G401 (cell line): ENCODE measurements at regions not wholly inside any gene's neighbourhood (a gene's known extent, or its start where the extent isn't known, plus 50 kb on each side); places are given as distances from the start of the nearest gene placed in this dataset.

ENCODE experiments used
- DNase-seq: peaks from one replicate; pipeline ENCODE4 v3.0.0-alpha.2; 2015; ENCODE audit warnings: low spot score
- in situ Hi-C: cut with HindIII; loops from 2 replicates; pipeline ENCODE4 v1.10.0; 2016; ENCODE audit warnings: low sequenced_read_pairs, mixed read lengths

DNA sequence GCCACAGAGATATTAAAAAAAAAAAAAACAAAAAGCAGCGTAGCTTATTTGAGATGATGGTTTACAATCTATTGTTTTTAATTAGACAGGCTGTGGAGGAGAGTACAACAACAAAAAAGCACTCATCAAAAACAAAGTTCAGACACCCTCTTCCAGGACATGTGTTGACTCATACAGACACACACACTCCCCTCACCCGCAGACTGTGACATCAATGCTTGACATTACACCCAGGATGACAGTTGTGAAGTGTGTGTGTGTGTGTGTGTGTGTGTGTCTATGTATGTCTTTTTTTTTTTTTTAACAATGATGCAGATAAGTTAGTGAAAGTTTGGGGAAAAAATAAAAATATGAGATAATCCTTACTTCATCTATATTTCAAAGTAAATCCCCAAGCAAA is 303.6 kb downstream of the GPAM start:
- in situ Hi-C loops, result no loop called here
- no peak for DNase-seq

- DNase-seq, result no peak
- in situ Hi-C loops, result no loop called here
Measured at GRCh38 chr10:111885046-111885445, 298.5 kb downstream of the GPAM start.

- in situ Hi-C loops, result no loop called here
- no peak for DNase-seq
Measured at GRCh38 chr10:111885919-111886318, 297.6 kb downstream of the GPAM start.

DNA sequence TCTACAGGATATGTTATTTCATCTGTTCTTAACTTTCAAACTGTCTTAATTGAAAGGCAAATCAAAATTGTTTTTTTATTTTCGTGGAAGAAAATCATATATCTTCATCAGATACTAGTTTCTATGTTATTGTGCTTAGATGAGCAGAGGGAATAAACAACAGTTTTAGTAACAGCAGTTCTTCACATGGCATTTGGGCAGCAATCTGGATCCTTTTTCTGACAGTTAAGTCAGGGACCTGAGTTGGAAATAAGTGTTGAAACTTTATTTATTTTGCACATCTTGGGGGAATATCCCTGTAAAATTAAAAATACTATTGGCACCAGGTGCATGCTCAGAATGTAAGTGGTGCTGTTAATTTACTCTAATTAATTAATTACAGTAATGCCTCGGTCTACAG is 296.3 kb downstream of the GPAM start:
- in situ Hi-C loops, result no loop called here

GRCh38 chr10:111890046-111890445 is 293.5 kb downstream of the GPAM start:
- no peak for DNase-seq
- in situ Hi-C loops, result no loop called here

More for the DNA sequence above, 296.3 kb downstream of the GPAM start:
- no peak for DNase-seq

DNA sequence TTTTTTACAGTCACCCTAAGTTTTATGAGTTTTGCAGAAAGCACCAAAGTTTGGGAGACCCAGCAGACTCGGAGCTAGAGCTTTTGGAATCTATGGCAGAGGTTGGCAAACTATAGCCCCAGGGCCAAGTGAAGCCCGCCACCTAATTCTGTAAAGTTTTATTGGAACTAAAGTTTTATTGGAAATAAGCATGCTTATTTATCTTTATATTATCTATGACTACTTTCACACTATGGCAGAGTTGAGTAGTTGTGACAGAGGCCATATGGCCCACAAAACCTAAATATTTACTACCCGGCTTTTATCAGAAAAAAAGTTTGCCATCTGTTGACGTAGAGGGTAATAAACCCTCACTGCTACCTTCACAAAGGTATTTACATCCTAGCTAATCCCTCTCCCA is 267.6 kb downstream of the GPAM start:
- in situ Hi-C loops, result no loop called here

DNA sequence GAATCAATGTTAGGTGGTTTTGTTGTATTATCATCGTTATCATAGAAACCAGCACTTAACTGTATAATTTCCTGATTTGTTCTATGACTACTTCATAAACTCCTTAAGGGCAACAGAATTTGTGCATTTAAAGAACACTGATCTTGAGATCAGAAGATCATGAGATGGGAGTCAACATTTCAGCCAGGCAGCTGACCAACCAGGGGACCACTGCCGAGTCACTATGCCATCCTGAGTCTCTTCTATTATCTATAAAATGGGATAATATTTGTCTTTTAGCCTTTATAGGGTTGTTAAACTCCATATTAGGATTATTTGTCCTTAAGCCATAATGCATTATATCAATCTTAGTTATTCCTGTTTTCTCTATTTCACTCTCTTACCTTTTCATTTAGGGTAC is 261.7 kb downstream of the GPAM start:
- no peak for DNase-seq
- in situ Hi-C loops, result no loop called here

More for the DNA sequence above, 267.6 kb downstream of the GPAM start:
- DNase-seq, result no peak

DNA sequence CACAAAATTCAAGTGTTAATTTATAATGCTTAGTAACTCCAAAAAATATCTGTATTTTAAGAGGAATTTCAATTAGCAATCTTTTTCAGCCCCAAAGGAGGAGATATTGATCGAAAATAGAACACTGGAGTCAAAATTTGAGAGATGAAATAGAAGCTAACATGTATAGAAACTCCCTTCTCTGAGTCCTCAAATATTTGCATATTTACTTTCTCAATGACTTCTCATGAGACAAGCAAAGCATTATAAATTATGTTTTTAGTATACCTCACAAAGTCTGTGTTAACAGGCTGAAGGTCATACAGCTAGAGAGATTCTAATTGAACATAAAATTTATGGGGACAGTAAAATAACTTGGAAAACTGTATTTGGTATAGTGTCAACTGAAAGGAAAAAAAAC is 260.5 kb downstream of the GPAM start:
- no peak for DNase-seq
- in situ Hi-C loops, result no loop called here

- in situ Hi-C loops, result no loop called here
- peak; percentile 78 for DNase-seq
Measured at GRCh38 chr10:111926286-111926685, 257.3 kb downstream of the GPAM start.

DNA sequence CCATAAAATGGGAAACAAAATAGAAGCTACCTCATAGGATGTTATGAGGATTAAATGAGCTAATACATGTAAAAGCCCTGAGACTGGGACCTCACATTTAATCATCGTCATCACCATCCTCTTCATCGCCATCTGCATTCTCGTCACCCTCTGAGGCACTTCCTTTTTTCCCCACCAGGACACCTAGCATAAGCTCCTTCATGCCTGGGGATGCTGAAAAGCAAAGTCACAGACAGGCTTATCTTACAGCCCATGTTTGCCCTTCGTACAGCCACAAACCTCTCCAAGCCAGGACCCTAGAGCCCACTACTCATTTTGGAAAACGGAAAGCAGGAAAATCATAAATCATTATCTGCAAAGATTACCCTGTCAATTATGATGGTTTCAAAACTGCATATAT is 249.6 kb downstream of the GPAM start:
- in situ Hi-C loops, result no loop called here
- no peak for DNase-seq

GRCh38 chr10:111934931-111935330 is 248.6 kb downstream of the GPAM start:
- DNase-seq, result peak; percentile 99
- in situ Hi-C loops, result no loop called here

GRCh38 chr10:111936143-111936542 is 247.4 kb downstream of the GPAM start:
- in situ Hi-C loops, result no loop called here

DNA sequence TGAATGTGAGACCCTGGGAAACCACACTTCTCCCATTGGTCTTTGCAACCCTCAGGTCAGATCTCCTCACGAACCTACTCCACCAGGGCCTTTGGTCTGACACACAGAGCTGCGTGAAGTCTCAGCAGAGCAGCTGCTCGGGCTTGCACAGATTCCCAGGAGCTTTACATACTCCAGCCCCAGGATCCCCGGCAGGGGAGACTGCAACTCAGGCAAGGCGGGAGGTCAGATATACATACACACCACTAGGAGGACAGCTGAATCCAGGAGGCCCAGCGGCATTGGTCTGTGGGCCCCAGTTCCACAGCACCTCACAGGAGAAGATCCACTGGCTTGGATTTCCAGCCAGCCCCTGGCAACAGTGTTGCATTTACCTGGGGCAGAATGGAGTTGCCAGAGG is 239.2 kb downstream of the GPAM start:
- in situ Hi-C loops, result no loop called here
- DNase-seq, result no peak

More at GRCh38 chr10:111936143-111936542, 247.4 kb downstream of the GPAM start:
- DNase-seq, result no peak

GRCh38 chr10:111953949-111954348 is 229.6 kb downstream of the GPAM start:
- in situ Hi-C loops, result no loop called here
- no peak for DNase-seq

DNA sequence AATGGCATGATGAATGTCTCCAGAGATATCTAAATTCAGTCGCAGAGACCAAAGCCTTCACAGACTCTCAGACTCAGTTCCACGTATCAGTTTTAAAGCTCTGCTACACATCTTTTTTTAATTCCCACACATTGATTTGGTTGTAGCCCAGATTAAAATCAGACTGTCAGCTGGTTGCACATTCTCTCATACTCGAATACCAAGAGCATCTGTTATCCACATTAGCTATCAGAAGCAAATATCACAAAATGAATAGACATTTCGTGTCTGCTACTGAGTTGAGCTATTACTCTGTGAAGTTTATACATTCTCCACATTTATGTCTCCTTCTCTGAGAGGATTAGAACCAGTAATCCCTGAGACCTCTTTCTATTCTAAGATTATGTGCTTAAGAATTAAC is 229.2 kb downstream of the GPAM start:
- no peak for DNase-seq
- in situ Hi-C loops, result no loop called here

GRCh38 chr10:111956841-111957240 is 226.7 kb downstream of the GPAM start:
- no peak for DNase-seq
- in situ Hi-C loops, result no loop called here

DNA sequence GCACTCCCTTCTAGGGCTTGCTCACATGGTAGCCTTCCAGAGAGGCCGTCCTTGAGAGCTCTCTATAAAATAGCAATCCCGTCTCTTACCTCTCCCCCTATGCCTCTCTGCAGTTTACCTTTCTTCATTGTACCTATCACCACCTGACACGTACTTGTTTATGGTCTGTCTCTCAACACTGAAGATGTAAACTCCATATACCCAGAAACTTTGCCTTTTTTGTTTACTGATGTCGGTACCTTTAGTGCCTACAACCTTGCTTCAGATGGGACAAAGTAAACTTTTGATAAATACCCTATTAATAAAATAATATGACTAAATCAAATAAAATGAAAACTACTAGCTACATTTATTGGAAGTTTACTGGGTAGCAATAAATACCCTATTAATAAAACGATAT is 220.6 kb downstream of the GPAM start:
- in situ Hi-C loops, result no loop called here
- no peak for DNase-seq

- no peak for DNase-seq
Measured at GRCh38 chr10:111967116-111967515, 216.4 kb downstream of the GPAM start.

GRCh38 chr10:111967547-111967946 is 216.0 kb downstream of the GPAM start:
- in situ Hi-C loops, result no loop called here

More at GRCh38 chr10:111967116-111967515, 216.4 kb downstream of the GPAM start:
- in situ Hi-C loops, result no loop called here

GRCh38 chr10:111968647-111969046 is 214.9 kb downstream of the GPAM start:
- DNase-seq, result no peak
- in situ Hi-C loops, result no loop called here

More at GRCh38 chr10:111967547-111967946, 216.0 kb downstream of the GPAM start:
- DNase-seq, result no peak

GRCh38 chr10:111970111-111970510 is 213.5 kb downstream of the GPAM start:
- no peak for DNase-seq
- in situ Hi-C loops, result no loop called here

DNA sequence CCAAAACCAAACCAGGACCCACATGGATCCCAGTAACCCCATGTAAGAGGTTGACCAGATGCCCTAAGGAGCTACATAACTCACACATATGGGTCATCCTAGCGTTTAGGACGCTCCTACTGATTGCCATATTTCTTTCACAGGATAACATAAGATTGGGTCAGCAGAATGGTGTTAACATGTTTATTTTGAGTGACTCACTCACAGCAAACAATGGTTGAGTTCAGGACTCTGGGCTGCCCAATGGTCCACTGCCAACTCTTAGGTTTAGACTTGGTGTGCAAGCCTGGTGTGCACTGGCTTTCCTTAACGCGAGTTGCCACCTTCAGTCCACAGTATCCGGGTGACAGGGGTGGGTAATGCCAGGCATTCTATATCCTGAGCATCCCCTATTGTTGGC is 211.5 kb downstream of the GPAM start:
- no peak for DNase-seq

More for the DNA sequence above, 211.5 kb downstream of the GPAM start:
- in situ Hi-C loops, result no loop called here
